WTC11 (cell line): ENCODE measurements at regions not wholly inside any gene's neighbourhood (a gene's known extent, or its start where the extent isn't known, plus 50 kb on each side); places are given as distances from the start of the nearest gene placed in this dataset.

Source experiments
- E2F4 ChIP-seq: sonication (generic); formaldehyde crosslinking; IDR thresholded peaks from 2 replicates; pipeline ENCODE4 v1.8.1; 2022; ENCODE audit warnings: low read depth, mild to moderate bottlenecking, moderate library complexity, missing genetic modification reagents, borderline replicate concordance
- FOXP4 ChIP-seq: sonication (generic); formaldehyde crosslinking; IDR thresholded peaks from 2 replicates; pipeline ENCODE4 v1.8.0; 2022; ENCODE audit warnings: mild to moderate bottlenecking, missing genetic modification reagents
- HMGA2 ChIP-seq: fragments of 250-450 bp; sonication (Bioruptor Pico); IDR thresholded peaks from 2 replicates; pipeline ENCODE4 v1.4.0; 2021; ENCODE audit warnings: mild to moderate bottlenecking, moderate library complexity
- NFYB ChIP-seq: sonication (generic); formaldehyde crosslinking; conservative IDR thresholded peaks from 2 replicates; pipeline ENCODE4 v1.8.0; 2022; ENCODE audit warnings: low read depth, missing genetic modification reagents
- NR2C2 ChIP-seq: sonication (generic); formaldehyde crosslinking; IDR thresholded peaks from 2 replicates; pipeline ENCODE4 v1.8.0; 2022; ENCODE audit warnings: mild to moderate bottlenecking, missing genetic modification reagents
- SP1 ChIP-seq: sonication (generic); formaldehyde crosslinking; conservative IDR thresholded peaks from 2 replicates; pipeline ENCODE4 v1.8.1; 2022; ENCODE audit warnings: missing genetic modification reagents
- STAT6 ChIP-seq: sonication (generic); formaldehyde crosslinking; conservative IDR thresholded peaks from 2 replicates; pipeline ENCODE4 v1.8.1; 2023; ENCODE audit warnings: mild to moderate bottlenecking, low read depth, missing genetic modification reagents, moderate library complexity
- TCF7 ChIP-seq: sonication (generic); formaldehyde crosslinking; IDR thresholded peaks from 2 replicates; pipeline ENCODE4 v1.8.0; 2022; ENCODE audit warnings: mild to moderate bottlenecking, low read depth, missing genetic modification reagents, moderate library complexity
- ZNF263 ChIP-seq: sonication (generic); formaldehyde crosslinking; IDR thresholded peaks from 2 replicates; pipeline ENCODE4 v1.8.1; 2022; ENCODE audit warnings: low read depth, mild to moderate bottlenecking, moderate library complexity, missing genetic modification reagents
- TF ChIP-seq, protein P1 (sequence below): fragments of 200-600 bp; IDR thresholded peaks from 2 replicates; pipeline ENCODE4 v1.8.0; 2022; ENCODE audit warnings: antibody characterized with exemption
- TF ChIP-seq, protein P2 (sequence below): sonication (generic); formaldehyde crosslinking; IDR thresholded peaks from 2 replicates; pipeline ENCODE4 v1.8.0; 2022; ENCODE audit warnings: mild to moderate bottlenecking, missing genetic modification reagents

GRCh38 chr7:83786858-83787257 lies 137.9 kb upstream of the SEMA3E start:
- TF ChIP-seq STAT6 (CRISPR knock-in tag) (no peak), NR2C2 (CRISPR knock-in tag) (no peak), E2F4 (CRISPR knock-in tag) (no peak), ZNF263 (no peak), FOXP4 (CRISPR knock-in tag) (no peak), HMGA2 (CRISPR knock-in tag) (no peak), TCF7 (CRISPR knock-in tag) (no peak), SP1 (CRISPR knock-in tag) (no peak), NFYB (CRISPR knock-in tag) (no peak)
- TF ChIP-seq, protein P1, sequence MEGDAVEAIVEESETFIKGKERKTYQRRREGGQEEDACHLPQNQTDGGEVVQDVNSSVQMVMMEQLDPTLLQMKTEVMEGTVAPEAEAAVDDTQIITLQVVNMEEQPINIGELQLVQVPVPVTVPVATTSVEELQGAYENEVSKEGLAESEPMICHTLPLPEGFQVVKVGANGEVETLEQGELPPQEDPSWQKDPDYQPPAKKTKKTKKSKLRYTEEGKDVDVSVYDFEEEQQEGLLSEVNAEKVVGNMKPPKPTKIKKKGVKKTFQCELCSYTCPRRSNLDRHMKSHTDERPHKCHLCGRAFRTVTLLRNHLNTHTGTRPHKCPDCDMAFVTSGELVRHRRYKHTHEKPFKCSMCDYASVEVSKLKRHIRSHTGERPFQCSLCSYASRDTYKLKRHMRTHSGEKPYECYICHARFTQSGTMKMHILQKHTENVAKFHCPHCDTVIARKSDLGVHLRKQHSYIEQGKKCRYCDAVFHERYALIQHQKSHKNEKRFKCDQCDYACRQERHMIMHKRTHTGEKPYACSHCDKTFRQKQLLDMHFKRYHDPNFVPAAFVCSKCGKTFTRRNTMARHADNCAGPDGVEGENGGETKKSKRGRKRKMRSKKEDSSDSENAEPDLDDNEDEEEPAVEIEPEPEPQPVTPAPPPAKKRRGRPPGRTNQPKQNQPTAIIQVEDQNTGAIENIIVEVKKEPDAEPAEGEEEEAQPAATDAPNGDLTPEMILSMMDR = no peak
- TF ChIP-seq, protein P2, sequence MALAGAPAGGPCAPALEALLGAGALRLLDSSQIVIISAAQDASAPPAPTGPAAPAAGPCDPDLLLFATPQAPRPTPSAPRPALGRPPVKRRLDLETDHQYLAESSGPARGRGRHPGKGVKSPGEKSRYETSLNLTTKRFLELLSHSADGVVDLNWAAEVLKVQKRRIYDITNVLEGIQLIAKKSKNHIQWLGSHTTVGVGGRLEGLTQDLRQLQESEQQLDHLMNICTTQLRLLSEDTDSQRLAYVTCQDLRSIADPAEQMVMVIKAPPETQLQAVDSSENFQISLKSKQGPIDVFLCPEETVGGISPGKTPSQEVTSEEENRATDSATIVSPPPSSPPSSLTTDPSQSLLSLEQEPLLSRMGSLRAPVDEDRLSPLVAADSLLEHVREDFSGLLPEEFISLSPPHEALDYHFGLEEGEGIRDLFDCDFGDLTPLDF (CRISPR knock-in tag) = no peak
